CD4-positive, alpha-beta T cell treated with Interleukin-1 beta for 1 hour (primary cell): ENCODE measurements at regions not wholly inside any gene's neighbourhood (a gene's known extent, or its start where the extent isn't known, plus 50 kb on each side); places are given as distances from the start of the nearest gene placed in this dataset.

ENCODE experiments used
- DNase-seq, 2 donors: peaks; one replicate each; pipeline ENCODE4 v3.0.0-alpha.2; 2020 to 2022

- no peak for DNase-seq
Observed at GRCh38 chr5:77157732-77158532, 52.5 kb upstream of the PDE8B start.

GRCh38 chr5:77156379-77156778, 54.1 kb upstream of the PDE8B start:
- DNase-seq, result no peak

- peak; percentile 53 to 58 for DNase-seq
Observed at GRCh38 chr5:77155179-77155785, 55.2 kb upstream of the PDE8B start.

GRCh38 chr5:77152441-77152840, 58.0 kb upstream of the PDE8B start:
- no peak for DNase-seq

- no peak for DNase-seq
Observed at GRCh38 chr5:77151501-77151900, 59.0 kb upstream of the PDE8B start.

- DNase-seq, result no peak
Observed at GRCh38 chr5:77146896-77147295, 59.8 kb upstream of the ZBED3 start.

GRCh38 chr5:77145666-77146065, 58.6 kb upstream of the ZBED3 start:
- DNase-seq, result no peak

- DNase-seq, result no peak
Observed at GRCh38 chr5:77144837-77145139, 57.7 kb upstream of the ZBED3 start.

GRCh38 chr5:77143998-77144836, 57.1 kb upstream of the ZBED3 start:
- DNase-seq, result peak; percentile 57 to 61

- no peak for DNase-seq
Observed at GRCh38 chr5:77140350-77140749, 53.3 kb upstream of the ZBED3 start.

GRCh38 chr5:77139001-77139400, 51.9 kb upstream of the ZBED3 start:
- DNase-seq, result no peak
